ENCODE measurements at regions not wholly inside any gene's neighbourhood (a gene's known extent, or its start where the extent isn't known, plus 50 kb on each side); places are given as distances from the start of the nearest gene placed in this dataset.

- no peaks in the 10 kb centered on the region for H3K4me1 ChIP-seq (ENCODE audit: control insufficient read depth, low read length)
- H3K4me3 ChIP-seq (ENCODE audit: low read length) = no peak overlapping the region
- no peak overlapping the region for H3K27ac ChIP-seq (ENCODE audit: low read depth, low read length)
- no peak for TF ChIP-seq EZH2phosphoT487 (IDR thresholded peaks at IDR 0.05; ENCODE audit: borderline replicate concordance, low read length)
- TF ChIP-seq, protein P1, sequence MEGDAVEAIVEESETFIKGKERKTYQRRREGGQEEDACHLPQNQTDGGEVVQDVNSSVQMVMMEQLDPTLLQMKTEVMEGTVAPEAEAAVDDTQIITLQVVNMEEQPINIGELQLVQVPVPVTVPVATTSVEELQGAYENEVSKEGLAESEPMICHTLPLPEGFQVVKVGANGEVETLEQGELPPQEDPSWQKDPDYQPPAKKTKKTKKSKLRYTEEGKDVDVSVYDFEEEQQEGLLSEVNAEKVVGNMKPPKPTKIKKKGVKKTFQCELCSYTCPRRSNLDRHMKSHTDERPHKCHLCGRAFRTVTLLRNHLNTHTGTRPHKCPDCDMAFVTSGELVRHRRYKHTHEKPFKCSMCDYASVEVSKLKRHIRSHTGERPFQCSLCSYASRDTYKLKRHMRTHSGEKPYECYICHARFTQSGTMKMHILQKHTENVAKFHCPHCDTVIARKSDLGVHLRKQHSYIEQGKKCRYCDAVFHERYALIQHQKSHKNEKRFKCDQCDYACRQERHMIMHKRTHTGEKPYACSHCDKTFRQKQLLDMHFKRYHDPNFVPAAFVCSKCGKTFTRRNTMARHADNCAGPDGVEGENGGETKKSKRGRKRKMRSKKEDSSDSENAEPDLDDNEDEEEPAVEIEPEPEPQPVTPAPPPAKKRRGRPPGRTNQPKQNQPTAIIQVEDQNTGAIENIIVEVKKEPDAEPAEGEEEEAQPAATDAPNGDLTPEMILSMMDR (IDR thresholded peaks at IDR 0.05; ENCODE audit: low read depth, low read length, poor library complexity, severe bottlenecking) = no peak
- H3K27me3 ChIP-seq (ENCODE audit: control insufficient read depth, low read length) = no peaks in the 10 kb centered on the region
- H3F3A ChIP-seq (ENCODE audit: control insufficient read depth, insufficient read depth) = no peaks in the 10 kb centered on the region
- no peaks in the 10 kb centered on the region for H3K9me2 ChIP-seq (replicated peaks; ENCODE audit: control insufficient read depth, low read length)
- no peak overlapping the region for H3K4me2 ChIP-seq (ENCODE audit: low read length)
- H3K36me3 ChIP-seq (ENCODE audit: control insufficient read depth, low read length) = no peaks in the 10 kb centered on the region
- no peaks in the 10 kb centered on the region for H4K20me1 ChIP-seq (ENCODE audit: control insufficient read depth, insufficient read depth, low read depth, low read length)
- H3K79me2 ChIP-seq (ENCODE audit: control insufficient read depth, low read length) = no peaks in the 10 kb centered on the region
- H3K9me3 ChIP-seq (ENCODE audit: control insufficient read depth, insufficient read depth, low read length) = no peaks in the 10 kb centered on the region
Measured at GRCh38 chr7:132055336-132056120, 499.1 kb upstream of the PODXL start.

DNA sequence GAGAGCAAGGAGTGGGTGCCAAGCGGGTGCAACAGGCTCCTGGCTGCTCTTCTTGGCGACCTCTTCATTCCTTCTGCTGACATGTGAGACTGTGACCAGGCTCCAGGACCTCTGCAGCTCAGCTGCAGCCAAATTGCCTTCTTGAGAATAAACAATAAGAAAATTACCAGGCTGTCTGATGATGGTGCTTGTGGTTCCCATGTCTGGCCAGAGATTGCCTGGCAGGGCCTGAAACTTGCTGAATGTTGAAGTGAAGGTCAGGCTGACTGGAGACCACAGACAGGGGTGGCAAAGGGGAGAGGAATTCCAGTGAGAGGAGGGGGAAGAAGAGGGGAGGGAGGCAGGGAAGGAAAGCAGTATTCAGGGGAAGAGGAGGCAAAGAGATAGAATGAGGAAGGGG, 497.4 kb upstream of the PODXL start:
- Histone ChIP-seq H3K9me3 (ENCODE audit: control insufficient read depth, insufficient read depth, low read length) (no peaks in the 10 kb centered on the region), H3K4me1 (ENCODE audit: control insufficient read depth, low read length) (no peaks in the 10 kb centered on the region), H3K9me2 (replicated peaks; ENCODE audit: control insufficient read depth, low read length) (no peaks in the 10 kb centered on the region), H3K4me3 (ENCODE audit: low read length) (no peak overlapping the region), H3K4me2 (ENCODE audit: low read length) (no peak overlapping the region), H3F3A (ENCODE audit: control insufficient read depth, insufficient read depth) (no peaks in the 10 kb centered on the region), H3K36me3 (ENCODE audit: control insufficient read depth, low read length) (no peaks in the 10 kb centered on the region), H3K27ac (ENCODE audit: low read depth, low read length) (no peak overlapping the region), H4K20me1 (ENCODE audit: control insufficient read depth, insufficient read depth, low read depth, low read length) (no peaks in the 10 kb centered on the region), H3K79me2 (ENCODE audit: control insufficient read depth, low read length) (no peaks in the 10 kb centered on the region), H3K27me3 (ENCODE audit: control insufficient read depth, low read length) (no peaks in the 10 kb centered on the region)
- no peak for TF ChIP-seq EZH2phosphoT487 (IDR thresholded peaks at IDR 0.05; ENCODE audit: borderline replicate concordance, low read length)
- TF ChIP-seq, protein P1 (IDR thresholded peaks at IDR 0.05; ENCODE audit: low read depth, low read length, poor library complexity, severe bottlenecking) = no peak

GRCh38 chr7:132051311-132051710, 494.9 kb upstream of the PODXL start:
- Histone ChIP-seq H3K4me1 (ENCODE audit: control insufficient read depth, low read length) (no peaks in the 10 kb centered on the region), H3K9me2 (replicated peaks; ENCODE audit: control insufficient read depth, low read length) (no peaks in the 10 kb centered on the region), H3K27me3 (ENCODE audit: control insufficient read depth, low read length) (0 out of 2 replicates have a peak, but pooled peaks cover 9% of the 10 kb centered on the region), H4K20me1 (ENCODE audit: control insufficient read depth, insufficient read depth, low read depth, low read length) (no peaks in the 10 kb centered on the region), H3K4me3 (ENCODE audit: low read length) (no peak overlapping the region), H3K79me2 (ENCODE audit: control insufficient read depth, low read length) (no peaks in the 10 kb centered on the region), H3F3A (ENCODE audit: control insufficient read depth, insufficient read depth) (no peaks in the 10 kb centered on the region), H3K27ac (ENCODE audit: low read depth, low read length) (no peak overlapping the region), H3K9me3 (ENCODE audit: control insufficient read depth, insufficient read depth, low read length) (no peaks in the 10 kb centered on the region), H3K36me3 (ENCODE audit: control insufficient read depth, low read length) (no peaks in the 10 kb centered on the region), H3K4me2 (ENCODE audit: low read length) (no peak overlapping the region)
- TF ChIP-seq, protein P1 (IDR thresholded peaks at IDR 0.05; ENCODE audit: low read depth, low read length, poor library complexity, severe bottlenecking) = no peak
- TF ChIP-seq EZH2phosphoT487 (IDR thresholded peaks at IDR 0.05; ENCODE audit: borderline replicate concordance, low read length) = no peak
